ENCODE measurements at regions not wholly inside any gene's neighbourhood (a gene's known extent, or its start where the extent isn't known, plus 50 kb on each side); places are given as distances from the start of the nearest gene placed in this dataset.

- TF ChIP-seq POU2F2 (IDR thresholded peaks at IDR 0.05; ENCODE audit: low read depth, low read length) (no peak), POLR2A (IDR thresholded peaks at IDR 0.05; ENCODE audit: low read depth, low read length) (no peak), TAF1 (IDR thresholded peaks at IDR 0.05; ENCODE audit: low read depth, low read length) (no peak), POLR2AphosphoS5 (IDR thresholded peaks at IDR 0.05; ENCODE audit: low read depth, low read length) (no peak), SPI1 (IDR thresholded peaks at IDR 0.05; ENCODE audit: low read depth, low read length) (no peak), PAX5 (IDR thresholded peaks at IDR 0.05; ENCODE audit: insufficient read depth, low read length, severe bottlenecking) (no peak)
These were observed 115.6 kb upstream of the NMNAT3 start for GRCh38 chr3:139793408-139793807.

Data from GM12891 (cell line).